HL-60 (cell line): ENCODE measurements at regions not wholly inside any gene's neighbourhood (a gene's known extent, or its start where the extent isn't known, plus 50 kb on each side); places are given as distances from the start of the nearest gene placed in this dataset.
A peak's percentile ranks its signal among the peaks of the same experiment; 100 is the strongest.

Source experiments
- DNase-seq, 2 experiments: peaks; one replicate each; pipeline ENCODE4 v3.0.0-alpha.2; 2010 to 2020; ENCODE audit warnings: low read depth in 1 of 2, low spot score in 1 of 2
- H3K27ac ChIP-seq: fragments of 250-450 bp; sonication (Bioruptor Pico); replicated peaks from 2 replicates; pipeline ENCODE4 v1.5.1; 2020; ENCODE audit warnings: mild to moderate bottlenecking, moderate library complexity
- H3K27me3 ChIP-seq: fragments of 250-450 bp; sonication (Bioruptor Pico); 2 replicates; pipeline ENCODE4 v1.5.1; 2021; ENCODE audit warnings: mild to moderate bottlenecking, moderate library complexity; ENCODE audit not compliant: insufficient read depth, poor library complexity, severe bottlenecking
- H3K4me3 ChIP-seq: replicated peaks from 2 replicates; pipeline ENCODE4 v1.5.1; 2011; ENCODE audit warnings: mild to moderate bottlenecking, control low read depth, low read length; ENCODE audit not compliant: insufficient read depth
- CTCF ChIP-seq: IDR thresholded peaks from one replicate; pipeline ENCODE4 v1.5.1; 2011; ENCODE audit warnings: low read length, control low read depth, inconsistent platforms; ENCODE audit not compliant: insufficient read depth
- GABPA ChIP-seq: IDR thresholded peaks from 2 replicates; pipeline ENCODE4 v1.6.1; 2012; ENCODE audit warnings: low read depth
- POLR2AphosphoS5 ChIP-seq: IDR thresholded peaks from 2 replicates; pipeline ENCODE4 v1.6.1; 2012; ENCODE audit warnings: low read depth
- REST ChIP-seq: IDR thresholded peaks from 2 replicates; pipeline ENCODE4 v1.6.1; 2012; ENCODE audit warnings: low read depth; ENCODE audit not compliant: insufficient replicate concordance
- SPI1 ChIP-seq: IDR thresholded peaks from 2 replicates; pipeline ENCODE4 v1.6.1; 2012; ENCODE audit warnings: low read depth, mild to moderate bottlenecking, borderline replicate concordance

DNA sequence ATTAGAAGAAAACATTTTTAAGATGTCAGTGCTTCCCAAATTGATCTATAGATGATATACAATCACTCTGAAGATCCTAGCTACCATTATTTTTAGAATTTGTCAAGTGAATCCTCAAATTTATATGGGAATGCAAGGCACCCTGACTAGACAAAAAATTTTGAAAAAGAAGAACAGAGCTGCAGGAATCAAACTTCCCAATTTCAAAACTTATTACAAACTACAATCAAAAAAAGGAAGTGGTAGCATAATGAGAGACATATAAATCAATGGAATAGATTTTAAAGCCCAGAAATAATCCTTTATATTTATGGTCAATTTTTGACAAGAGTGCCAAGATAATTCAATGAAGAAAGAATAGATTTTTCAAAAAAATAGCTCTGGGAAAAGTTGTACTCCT lies 198.3 kb upstream of the KCNJ16 start:
- Histone ChIP-seq H3K27ac (no peak overlapping the region), H3K4me3 (no peak overlapping the region), H3K27me3 (no peaks in the 10 kb centered on the region)
- no peak for TF ChIP-seq CTCF
- peak; percentile 60; the same call in 1 of the 2 replicates for TF ChIP-seq SPI1
- TF ChIP-seq POLR2AphosphoS5, result no peak
- DNase-seq, result no peak

GRCh38 chr17:69878661-69879060 lies 196.4 kb upstream of the KCNJ16 start:
- H3K27ac ChIP-seq, result no peak overlapping the region
- H3K27me3 ChIP-seq, result no peaks in the 10 kb centered on the region
- no peak for TF ChIP-seq POLR2AphosphoS5
- TF ChIP-seq REST, result no peak
- TF ChIP-seq SPI1, result no peak
- no peak for TF ChIP-seq GABPA
- TF ChIP-seq CTCF, result no peak
- H3K4me3 ChIP-seq, result no peak overlapping the region
- no peak for DNase-seq

GRCh38 chr17:69879576-69879975 lies 195.4 kb upstream of the KCNJ16 start:
- Histone ChIP-seq H3K4me3 (no peak overlapping the region), H3K27me3 (no peaks in the 10 kb centered on the region), H3K27ac (no peak overlapping the region)
- DNase-seq, result no peak
- TF ChIP-seq GABPA (no peak), REST (no peak), SPI1 (no peak), POLR2AphosphoS5 (no peak), CTCF (no peak)

GRCh38 chr17:69880591-69881112 lies 194.4 kb upstream of the KCNJ16 start:
- no peak for DNase-seq
- Histone ChIP-seq H3K27me3 (no peaks in the 10 kb centered on the region), H3K27ac (no peak overlapping the region), H3K4me3 (no peak overlapping the region)
- no peak for TF ChIP-seq POLR2AphosphoS5
- TF ChIP-seq REST, result no peak
- TF ChIP-seq SPI1, result no peak
- TF ChIP-seq CTCF, result no peak
- TF ChIP-seq GABPA, result no peak
